IMR-90 (cell line): ENCODE measurements at regions not wholly inside any gene's neighbourhood (a gene's known extent, or its start where the extent isn't known, plus 50 kb on each side); places are given as distances from the start of the nearest gene placed in this dataset.

Source experiments
- FOS ChIP-seq: fragments of 150-350 bp; IDR thresholded peaks from 2 replicates; pipeline ENCODE4 v1.6.1; 2016; ENCODE audit warnings: low read depth, low read length
- MAFK ChIP-seq: IDR thresholded peaks from 2 replicates; pipeline ENCODE4 v1.6.1; 2012; ENCODE audit warnings: low read depth, low read length, improper control_type of control experiment
- MAZ ChIP-seq: IDR thresholded peaks from 2 replicates; pipeline ENCODE4 v1.6.1; 2012; ENCODE audit warnings: low read depth, mild to moderate bottlenecking, low read length, improper control_type of control experiment, moderate library complexity, borderline replicate concordance
- MXI1 ChIP-seq: IDR thresholded peaks from 2 replicates; pipeline ENCODE4 v1.6.1; 2012; ENCODE audit warnings: low read depth, mild to moderate bottlenecking, low read length, moderate library complexity, borderline replicate concordance
- POLR2A ChIP-seq: IDR thresholded peaks from 2 replicates; pipeline ENCODE4 v1.6.1; 2012; ENCODE audit warnings: mild to moderate bottlenecking, low read depth, low read length
- RAD21 ChIP-seq: IDR thresholded peaks from 2 replicates; pipeline ENCODE4 v1.6.1; 2012; ENCODE audit warnings: low read length, improper control_type of control experiment
- RFX5 ChIP-seq: IDR thresholded peaks from 2 replicates; pipeline ENCODE4 v1.8.0; 2012; ENCODE audit warnings: low read depth, mild to moderate bottlenecking, low read length, moderate library complexity
- SMC3 ChIP-seq: fragments of 150-350 bp; IDR thresholded peaks from 2 replicates; pipeline ENCODE4 v1.6.1; 2016; ENCODE audit warnings: low read depth, mild to moderate bottlenecking, antibody characterized with exemption, low read length, moderate library complexity
- TF ChIP-seq, protein P1 (sequence below): conservative IDR thresholded peaks from 2 replicates; pipeline ENCODE4 v1.5.1; 2012; ENCODE audit warnings: mild to moderate bottlenecking, low read depth, low read length, improper control_type of control experiment

DNA sequence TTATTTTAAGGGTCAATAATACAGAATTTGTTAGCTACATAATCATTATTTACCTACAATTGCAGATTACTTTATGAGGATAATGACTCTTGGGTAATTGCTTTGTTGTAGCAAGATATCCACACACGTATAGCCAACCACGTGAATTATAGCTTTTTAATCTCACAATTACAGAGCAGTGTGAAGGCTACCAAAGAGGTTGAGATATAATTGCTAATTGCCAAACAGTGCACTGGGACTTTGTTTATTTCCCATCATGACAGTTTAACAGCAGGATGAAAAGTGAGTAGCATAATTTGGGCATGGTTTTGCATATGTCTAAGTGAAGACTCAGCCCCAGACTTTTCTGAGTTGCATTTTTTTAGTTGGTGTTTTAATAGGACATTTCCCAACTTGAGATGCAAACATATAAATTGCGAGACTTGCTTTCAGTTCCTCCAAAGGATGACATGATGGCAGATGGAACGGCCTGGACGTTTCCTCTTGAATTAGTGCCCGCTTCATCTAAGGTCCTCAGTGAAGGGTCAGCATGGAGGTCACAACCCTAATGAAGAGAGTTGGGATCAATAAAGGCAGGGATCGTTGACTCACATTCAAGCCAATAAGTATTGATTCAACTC, 180.7 kb upstream of the GPR26 start:
- TF ChIP-seq, protein P1, sequence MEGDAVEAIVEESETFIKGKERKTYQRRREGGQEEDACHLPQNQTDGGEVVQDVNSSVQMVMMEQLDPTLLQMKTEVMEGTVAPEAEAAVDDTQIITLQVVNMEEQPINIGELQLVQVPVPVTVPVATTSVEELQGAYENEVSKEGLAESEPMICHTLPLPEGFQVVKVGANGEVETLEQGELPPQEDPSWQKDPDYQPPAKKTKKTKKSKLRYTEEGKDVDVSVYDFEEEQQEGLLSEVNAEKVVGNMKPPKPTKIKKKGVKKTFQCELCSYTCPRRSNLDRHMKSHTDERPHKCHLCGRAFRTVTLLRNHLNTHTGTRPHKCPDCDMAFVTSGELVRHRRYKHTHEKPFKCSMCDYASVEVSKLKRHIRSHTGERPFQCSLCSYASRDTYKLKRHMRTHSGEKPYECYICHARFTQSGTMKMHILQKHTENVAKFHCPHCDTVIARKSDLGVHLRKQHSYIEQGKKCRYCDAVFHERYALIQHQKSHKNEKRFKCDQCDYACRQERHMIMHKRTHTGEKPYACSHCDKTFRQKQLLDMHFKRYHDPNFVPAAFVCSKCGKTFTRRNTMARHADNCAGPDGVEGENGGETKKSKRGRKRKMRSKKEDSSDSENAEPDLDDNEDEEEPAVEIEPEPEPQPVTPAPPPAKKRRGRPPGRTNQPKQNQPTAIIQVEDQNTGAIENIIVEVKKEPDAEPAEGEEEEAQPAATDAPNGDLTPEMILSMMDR = no peak
- TF ChIP-seq RAD21 = no peak
- no peak for TF ChIP-seq FOS
- TF ChIP-seq POLR2A = no peak
- no peak for TF ChIP-seq MXI1
- TF ChIP-seq SMC3 = no peak
- no peak for TF ChIP-seq MAFK
- TF ChIP-seq MAZ = no peak
- no peak for TF ChIP-seq RFX5
